Femur (tissue), 1 donor: ENCODE measurements at regions not wholly inside any gene's neighbourhood (a gene's known extent, or its start where the extent isn't known, plus 50 kb on each side); places are given as distances from the start of the nearest gene placed in this dataset.
"Not testable (repeated sequence)": the region's sequence is repeated elsewhere in the genome, so short reads cannot be mapped to it uniquely, and the experiment has no call there.

Experiments used
- DNase-seq: peaks from one replicate; pipeline ENCODE4 v3.0.0-alpha.2; 2017

DNA sequence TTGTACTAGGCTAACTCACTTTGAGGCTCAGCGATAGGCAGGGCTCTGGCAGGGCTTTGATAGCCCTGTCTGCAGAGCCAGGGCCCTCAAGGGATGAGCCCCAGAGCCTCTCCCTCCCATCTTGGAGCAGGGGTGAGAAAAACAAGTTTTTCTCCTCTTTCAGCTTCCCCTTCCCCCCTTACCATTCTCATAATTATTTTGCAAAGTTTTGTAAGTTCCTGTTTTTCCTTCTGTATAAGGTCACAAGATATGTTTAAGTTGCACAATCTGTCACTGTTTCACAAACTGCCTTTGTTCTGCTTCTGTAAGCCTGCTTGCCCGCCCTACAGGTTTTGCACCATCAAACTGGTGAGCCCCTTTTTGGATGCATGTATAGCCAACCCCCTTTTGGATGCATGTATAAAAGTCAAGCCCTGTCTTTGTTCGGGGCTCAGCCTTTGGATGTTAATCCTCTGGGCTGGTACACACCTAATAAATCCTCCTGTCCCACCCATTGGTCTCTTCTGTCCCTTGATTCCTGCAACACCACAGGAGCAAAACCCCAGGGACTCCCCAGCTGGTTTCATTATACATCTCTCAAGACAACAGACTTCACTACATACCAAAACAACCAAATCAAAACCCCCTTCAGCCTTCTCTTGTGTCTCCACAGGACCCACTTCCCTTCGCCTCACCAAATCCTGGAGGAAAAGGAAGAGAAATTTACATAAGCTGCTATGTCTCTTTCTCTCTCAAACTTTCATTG is 52.5 kb upstream of the RESF1 start:
- DNase-seq, result no peak

DNA sequence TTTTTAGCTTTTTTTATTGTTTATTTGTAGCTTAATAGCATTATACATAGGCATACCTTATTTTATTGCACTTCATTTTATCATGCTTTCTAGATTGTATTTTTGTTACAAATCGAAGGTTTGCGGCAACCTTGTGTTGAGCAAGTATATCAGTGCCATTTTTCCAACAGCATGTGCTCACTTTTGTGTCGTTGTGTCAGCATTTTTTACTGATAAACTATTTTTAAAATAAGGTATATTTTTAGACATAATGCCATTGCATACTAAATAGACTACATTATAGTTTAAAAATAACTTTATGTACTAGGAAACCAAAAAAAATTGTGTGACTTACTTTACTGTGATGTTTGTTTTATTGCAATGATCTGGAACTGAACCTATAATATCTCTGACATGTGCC is 56.2 kb upstream of the RESF1 start:
- no peak for DNase-seq

DNA sequence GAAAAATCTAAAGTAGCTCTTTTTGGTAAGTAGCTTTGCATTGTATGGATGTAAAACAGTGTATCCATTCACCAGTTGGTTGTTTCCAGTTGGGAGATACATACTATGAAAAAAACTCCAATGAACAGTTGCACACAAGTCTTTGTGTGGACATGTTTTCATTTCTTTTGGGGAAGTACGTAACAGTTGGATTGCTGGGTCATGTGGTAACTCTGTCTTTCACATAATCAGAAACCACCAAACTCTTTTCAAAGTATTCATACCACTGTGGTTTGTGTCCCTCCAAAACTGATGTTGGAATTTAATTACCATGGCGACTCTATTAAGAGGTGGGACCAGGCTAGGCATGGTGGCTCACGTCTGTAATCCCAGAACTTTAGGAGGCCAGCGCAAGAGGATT is 58.9 kb upstream of the RESF1 start:
- DNase-seq, result no peak

DNA sequence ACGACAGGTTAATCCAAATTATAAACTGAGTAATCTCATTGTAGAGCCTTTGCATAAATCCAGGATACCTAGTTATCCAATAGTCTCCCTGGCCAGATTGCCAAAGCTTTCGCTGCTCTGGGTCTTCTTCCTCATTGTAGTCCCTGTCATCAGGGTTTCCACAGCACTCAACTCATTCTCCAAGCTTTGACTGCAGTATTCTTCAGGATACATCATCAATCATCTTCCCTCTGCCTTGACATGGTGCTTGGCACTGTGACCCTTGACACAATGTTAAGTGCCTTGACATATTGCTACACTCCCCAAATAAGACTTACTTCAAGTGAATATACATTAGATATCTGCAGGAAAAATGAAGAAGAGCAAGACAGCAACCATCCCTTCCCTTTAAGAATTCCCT is 60.1 kb upstream of the RESF1 start:
- DNase-seq, result no peak

DNA sequence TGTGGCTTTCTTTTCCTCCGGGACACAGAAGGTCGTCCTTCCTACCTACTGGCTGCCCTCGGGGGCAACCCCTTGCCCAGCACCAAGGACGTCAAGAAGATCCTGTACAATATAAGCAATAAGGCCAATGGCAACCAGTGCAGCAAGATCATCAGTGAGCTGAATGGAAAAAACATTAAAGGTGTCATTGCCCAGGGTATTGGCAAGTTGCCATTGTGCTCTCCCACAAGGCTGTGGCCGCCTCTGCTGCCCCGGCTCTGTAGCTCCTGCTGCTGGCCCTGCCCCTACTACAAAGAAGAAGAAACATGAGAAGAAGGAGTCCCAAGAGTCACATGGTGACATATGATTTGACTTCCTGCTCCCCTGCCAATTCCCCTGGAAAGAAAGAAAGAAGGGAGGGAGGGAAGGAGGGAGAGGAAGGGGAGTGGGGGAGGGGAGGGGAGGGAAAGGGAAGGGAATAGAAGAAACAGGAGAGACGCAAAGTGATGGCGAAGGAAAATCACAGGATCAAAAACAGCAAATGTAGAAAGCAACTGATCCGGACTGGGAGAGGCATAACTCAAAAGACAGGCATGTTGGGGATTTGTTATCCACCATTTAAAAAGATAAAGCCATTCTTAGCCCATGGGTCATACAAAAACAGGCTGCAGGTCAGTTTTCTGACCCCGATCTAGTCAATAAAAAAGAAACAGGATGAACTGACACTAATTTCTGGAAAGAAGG is 61.3 kb upstream of the RESF1 start:
- DNase-seq, result peak; percentile 19

DNA sequence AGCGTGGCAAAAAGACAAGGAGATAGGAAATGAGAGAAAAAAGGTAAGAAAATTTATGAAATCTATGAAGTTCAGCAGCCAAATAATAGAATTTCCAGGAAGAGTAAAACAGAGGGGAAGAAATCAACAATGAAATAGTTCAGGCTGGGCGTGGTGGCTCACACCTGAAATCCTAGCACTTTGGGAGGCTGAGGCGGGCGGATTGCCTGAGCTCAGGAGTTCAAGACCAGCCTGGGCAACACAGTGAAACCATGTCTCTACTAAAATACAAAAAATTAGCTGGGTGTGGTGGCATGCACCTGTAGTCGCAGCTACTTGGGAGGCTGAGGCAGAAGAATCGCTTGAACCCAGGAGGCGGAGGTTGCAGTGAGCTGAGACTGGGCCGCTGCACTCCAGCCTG is 62.1 kb upstream of the RESF1 start:
- not testable (repeated sequence) for DNase-seq

DNA sequence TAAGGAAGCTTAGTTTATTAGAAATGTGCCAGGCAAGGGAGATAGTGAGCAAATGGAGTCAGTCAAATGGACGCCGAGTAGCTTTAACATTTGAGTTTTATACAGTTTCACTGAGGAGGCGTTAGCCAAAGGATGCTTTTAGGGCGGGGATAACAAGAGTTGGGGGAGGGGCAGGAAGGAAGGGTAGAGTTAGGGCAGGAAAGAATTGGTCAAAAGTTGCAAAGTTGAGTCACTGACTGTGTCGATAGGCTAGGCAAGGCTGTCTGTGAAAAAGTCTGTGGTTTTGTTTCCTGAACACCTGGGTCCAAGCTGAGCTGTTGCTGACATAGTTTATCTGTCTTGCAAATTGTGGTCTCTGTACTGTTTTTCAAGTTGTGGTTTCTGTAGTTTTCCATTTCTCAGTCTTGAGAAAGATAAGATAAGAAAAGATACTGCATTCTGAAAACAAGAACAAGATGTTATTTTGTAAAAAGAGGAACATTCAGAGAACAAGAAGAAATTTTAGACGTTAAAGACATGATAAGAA is 62.6 kb upstream of the RESF1 start:
- peak; percentile 55 for DNase-seq

DNA sequence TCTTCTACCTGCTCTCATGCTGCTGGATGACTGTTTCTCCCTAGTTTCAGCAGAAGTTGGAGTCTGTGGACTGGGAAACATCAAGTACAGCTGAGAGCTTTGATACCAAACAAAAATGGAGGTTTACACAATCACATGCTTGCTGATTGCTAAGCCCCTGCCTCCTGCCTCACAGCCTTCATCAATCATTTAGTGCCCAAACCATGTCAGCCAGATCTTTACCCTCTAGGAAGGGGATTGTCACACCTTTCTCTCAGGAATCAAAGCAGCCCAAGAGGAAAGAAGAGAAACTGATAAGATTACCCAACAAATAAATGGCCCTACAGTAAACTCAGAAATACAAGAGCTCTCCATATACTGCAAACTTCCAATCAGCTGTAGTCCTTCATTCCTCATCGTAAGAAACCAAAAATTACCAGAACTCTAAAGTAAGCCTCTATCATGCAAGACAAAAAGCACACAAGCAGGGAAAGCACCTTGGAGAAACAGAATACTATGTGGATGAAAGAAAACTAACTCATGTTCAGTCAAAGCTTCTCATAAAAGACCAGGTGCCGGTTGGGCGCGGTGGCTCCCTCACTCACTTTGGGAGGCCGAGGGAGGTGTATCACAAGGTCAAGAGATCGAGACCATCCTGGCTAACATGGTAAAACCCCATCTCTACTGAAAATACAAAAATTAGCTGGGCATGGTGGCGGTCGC is 63.6 kb upstream of the RESF1 start:
- DNase-seq, result no peak

DNA sequence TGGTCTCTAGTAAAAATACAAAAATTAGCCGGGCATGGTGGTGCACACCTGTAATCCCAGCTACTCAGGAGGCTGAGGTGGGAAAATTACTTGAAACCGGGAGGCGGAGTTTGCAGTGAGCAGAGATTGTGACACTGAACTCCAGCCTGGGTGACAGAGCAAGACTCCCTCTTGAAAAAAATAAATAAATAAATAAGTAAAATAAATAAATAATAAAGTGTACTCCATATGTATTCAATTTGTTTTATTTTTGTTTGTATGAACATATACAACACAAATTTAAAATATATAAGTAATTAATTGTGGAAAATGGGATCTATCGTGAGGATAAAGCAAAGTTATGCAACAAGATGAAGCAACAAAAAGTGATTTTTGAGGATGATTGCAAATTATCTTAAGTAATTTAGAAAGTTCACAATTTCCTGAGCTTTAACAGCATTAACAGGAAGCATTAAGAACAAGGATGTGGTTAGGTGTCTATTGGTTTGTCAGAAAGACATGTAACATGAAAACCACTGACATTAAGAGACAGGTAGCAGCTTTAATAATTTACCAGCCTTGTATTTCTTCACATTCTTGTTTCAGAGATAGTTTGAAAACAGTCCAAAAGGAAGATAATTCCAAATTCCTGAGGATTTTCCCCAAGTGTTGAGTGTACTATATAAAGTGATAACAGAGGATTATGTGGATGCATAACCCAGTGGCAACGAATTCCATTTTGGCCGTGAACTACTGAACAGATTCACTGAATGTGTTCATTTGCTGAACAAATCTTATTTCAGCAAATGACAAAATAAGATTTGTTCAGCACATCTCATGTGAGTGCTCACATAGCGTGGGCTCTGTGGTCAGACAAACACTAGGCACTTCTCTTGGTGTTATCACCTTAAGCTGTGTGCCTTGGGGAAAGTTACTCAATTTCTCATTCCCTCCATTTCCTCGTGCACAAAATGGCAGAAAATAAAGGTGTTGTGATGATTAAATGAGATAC is 68.6 kb upstream of the RESF1 start:
- DNase-seq, result no peak

DNA sequence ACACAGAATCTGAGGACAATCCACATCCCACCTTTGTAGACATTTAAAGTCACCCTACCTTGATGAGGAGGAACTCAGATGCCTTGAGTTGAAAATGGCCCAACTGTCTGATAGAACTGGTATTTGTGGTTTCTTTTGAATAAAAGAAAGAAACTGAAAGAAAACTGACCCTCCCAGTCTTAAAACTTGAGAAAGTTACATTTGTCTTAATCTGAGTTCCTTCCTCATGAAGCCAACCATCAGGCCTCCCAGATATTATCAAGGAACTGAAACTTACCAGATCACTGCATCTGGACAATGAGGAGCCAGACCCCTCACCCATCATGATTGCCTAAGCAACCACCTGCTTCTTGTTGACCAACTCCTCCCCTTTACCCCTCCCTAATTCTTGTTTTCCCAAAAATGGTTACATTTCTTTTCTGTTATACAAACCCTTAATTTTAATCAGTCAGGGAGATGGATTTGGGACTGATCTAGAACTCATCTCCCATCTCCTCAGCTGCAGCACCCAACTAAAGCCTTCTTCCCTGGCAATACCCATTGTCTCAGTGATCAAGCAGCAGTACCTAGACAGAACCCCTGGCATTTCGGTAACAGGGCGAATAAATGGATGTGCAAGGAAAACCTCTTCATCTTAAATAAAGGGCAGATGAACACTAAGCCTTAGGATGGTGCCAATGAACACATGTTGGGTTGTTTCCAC is 72.0 kb upstream of the RESF1 start:
- no peak for DNase-seq

DNA sequence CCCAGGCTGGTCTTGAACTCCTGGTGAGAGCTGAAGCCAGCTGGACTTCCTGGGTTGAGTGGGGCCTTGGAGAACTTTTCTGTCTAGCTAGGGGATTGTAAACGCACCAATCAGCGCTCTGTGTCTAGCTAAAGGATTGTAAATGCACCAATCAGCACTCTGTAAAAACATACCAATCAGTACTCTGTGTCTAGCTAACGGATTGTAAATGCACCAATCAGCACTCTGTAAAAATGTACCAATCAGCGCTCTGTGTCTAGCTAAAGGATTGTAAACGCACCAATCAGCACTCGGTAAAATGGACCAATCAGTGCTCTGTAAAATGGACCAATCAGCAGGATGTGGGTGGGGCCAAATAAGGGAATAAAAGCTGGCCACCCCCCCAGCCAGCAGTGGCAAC is 76.5 kb upstream of the RESF1 start:
- not testable (repeated sequence) for DNase-seq

DNA sequence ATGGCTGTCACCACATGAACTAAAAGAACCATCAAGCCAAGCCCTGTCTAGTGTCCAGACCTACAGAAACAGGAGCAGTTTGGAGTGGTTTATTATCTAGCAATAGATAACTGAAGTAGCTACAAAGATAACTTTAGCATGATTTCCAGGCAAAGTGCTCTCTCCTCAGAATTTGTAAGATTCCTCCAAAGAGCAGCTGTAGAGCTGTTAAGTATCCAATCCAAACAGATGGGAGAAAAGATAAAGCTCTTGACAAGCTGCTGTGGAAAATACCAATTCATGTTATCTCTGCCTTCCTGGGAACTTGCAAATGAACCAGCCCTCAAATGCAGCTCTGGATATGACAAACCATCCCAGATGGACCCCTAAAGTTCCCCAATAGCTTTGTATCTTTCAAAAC is 78.9 kb upstream of the RESF1 start:
- DNase-seq, result no peak

DNA sequence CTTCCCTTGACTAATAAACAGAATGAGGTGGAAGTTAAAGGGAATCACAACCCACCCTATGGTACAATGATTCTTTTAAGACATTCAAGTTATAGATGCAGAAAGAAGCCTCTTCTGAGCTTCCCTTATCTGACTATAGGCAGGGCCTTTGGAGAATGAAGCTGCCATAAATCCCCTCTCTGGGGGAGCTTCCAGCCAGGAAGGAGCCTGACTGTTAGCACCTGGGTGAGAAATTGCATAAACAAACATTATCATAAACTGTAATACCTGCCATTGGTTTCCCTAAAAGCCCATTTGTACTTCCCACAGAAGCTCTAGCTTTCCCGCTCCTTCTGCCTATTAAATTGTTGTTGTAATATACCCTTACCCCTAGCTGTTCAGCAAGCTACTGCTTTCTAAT is 81.3 kb upstream of the RESF1 start:
- DNase-seq, result no peak

DNA sequence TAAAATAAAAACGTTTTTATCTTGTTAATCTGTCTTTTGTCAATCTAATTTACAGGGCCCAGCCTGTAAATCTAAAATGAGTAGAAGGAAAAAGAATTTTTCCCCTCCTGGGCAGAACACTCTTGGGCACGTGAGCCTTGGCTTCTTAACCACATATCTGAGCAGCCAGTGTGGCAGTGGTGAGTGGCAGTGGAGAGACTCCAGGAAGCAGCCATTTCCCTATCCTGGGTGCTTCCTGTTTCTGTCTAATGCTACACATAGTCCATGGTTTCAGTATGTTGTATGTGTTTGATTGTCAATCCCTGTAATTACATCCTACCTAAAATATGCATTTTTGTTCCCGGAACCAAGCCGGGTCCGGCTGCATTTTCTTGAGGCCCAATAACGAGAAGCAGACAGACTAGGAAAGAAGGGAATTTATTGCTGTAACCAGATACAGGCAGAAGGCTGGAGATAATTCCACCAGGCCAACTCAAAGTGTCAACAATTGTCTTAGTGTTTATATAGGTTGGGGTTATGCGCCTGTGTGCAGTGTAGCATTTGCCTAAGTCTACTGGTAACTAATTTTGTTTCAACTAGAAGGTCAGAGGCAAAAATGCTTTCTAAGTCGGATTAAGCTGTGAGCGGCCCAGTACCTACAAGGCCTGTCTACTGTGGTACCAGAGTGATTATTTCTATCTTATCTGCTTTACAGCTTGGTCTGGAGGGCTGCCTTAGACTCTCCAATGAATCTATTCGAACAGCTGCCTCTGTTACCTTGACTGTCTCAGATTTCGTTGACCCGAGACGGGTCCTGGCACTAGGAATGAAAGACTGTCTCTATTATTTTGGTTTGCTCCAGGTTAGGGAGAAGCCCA is 82.4 kb upstream of the RESF1 start:
- peak; percentile 30 for DNase-seq

DNA sequence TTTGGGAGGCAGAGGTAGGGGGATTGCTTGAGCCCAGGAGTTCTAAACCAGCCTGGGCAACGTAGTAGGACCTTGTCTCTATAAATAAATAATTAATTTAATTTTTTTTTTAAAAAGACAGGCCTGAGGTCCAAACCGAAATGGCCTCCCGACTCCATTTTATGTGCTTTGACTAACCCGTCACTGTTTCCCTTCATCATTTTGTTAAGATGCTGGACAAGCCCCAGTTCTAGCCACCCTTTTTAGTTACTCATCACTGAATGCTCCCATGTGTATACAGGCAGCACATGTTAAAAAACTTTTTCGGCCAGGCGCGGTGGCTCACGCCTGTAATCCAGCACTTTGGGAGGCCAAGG is 83.6 kb upstream of the RESF1 start:
- DNase-seq, result no peak

DNA sequence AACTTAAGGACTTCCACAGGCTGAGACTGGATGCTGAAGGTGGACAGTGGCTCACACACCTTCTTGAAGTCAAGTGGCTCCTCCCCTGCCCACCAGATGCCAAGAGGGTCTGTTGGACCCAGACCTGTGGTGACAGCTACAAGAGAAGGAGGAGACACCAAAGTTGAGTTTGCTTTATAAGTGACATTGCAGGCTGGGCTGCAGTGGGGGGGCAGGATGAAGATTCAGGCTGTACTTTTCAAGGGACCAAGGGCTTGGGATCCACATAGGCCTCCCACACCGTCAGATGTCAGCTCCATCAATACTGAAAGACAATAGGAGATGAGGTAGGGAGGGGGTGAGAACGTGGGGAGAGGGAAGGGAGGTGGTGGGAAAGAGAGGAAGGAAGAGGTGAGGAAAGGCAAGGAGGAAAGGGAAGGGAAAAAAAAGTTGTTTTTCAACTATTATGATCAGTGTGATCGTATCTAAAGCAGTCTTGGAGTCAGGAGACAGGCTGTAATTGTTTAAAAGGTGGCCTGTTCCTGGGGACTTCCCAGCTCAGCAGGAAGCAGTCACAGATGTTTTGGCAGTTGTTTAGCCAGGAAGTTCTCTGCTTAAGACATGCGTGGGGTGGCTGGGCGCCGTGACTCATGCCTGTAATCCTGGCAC is 84.1 kb upstream of the RESF1 start:
- peak; percentile 37 for DNase-seq

DNA sequence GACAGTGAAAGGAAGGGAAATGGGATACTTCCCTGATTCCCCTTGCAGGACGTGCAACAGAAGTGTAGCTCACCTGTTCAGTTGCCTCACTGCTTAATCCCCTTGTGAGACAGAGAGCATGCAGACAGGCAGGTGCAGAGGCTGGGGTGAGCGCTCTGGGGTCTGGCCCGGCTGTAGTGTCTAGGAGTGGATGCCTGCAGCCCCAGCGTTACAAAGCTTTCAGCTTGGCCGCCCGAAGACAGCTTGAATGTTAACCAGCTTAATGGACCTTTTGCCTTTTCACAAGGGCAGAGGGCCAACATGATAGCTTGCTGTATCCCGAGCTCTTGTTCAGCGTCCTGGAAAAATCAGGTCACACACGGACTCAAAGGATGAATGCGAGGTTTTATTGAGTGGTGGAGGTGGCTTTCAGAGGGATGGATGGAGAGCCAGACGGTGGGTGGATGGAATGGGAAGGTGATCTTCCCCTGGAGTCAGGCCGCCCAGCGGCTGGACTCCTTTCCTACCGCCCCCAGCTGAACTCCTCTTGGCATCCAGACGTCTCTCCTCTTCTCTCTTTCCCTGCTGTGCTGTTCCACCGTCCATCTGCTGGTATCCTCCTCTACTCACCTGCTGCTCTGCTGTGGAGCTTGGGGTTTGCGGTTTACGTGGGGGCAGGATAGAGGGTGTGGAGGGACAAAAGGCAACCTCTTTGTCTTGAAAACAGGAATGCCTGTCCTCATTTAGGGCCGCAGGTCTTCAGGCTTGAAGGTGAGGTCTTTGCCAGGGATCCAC is 86.2 kb upstream of the RESF1 start:
- no peak for DNase-seq

DNA sequence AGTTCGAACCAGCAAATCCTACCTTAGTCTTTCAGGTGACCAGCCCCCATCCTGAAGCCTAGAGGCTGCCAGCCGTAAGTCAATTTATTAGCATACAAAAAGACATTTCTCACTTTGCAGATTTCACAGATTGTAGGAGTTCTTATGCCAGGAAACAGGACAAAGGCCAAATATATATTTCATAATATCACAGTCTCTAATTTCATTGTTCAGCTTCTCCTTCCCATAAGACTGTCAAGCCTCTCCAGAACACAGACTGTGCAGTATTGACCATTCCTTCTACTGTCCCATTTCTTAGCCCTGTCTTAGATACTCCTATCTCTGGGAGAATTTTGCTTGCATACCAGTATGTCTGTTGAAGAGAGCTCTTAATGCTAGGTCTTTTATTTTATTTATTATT is 89.2 kb upstream of the RESF1 start:
- DNase-seq, result no peak

DNA sequence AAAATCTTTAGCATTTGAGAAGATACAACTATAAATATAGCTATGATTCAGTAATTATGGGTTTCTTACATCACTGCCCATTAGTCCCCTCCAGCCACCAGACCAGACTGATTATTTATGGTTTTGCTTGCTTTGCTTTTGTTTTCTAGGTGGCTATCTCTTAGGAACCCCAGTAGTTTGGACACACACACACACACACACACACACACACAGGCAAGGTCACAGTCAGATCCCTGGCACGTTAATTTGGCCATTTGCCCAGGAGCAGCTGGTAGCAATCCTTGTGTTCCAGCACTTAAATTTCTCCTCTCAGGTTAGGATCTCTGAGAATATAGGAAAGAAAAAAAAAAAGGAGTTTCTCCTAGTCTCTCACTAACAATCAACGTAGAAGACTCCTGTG is 90.2 kb upstream of the RESF1 start:
- DNase-seq, result no peak

DNA sequence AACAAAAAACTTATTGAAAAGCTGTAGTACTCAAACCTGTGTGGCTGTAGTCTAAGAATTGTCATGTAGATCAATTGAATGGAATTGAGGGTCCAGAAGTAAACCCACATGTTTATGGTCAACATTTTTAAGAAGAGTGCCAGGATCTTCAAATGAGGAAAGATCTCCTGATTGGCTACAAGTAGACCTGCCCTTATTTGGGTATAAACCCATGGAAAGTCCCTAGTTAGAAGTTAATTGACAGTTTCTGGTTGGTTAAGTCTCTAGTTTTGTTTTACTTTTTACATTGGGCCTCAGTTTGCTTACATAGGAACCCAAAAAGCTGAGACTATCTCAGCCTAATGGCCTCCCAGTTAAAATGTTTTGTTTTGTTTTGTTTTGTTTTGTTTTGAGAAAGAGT is 91.9 kb upstream of the RESF1 start:
- no peak for DNase-seq
